ENCODE measurements at regions not wholly inside any gene's neighbourhood (a gene's known extent, or its start where the extent isn't known, plus 50 kb on each side); places are given as distances from the start of the nearest gene placed in this dataset.

GRCh38 chr6:142676027-142676443, 268.9 kb downstream of the HIVEP2 start:
- H3K27me3 ChIP-seq = no peaks in the 10 kb centered on the region
- no peaks in the 10 kb centered on the region for H3K9me3 ChIP-seq (ENCODE audit: low read depth)
- TF ChIP-seq, protein P1, sequence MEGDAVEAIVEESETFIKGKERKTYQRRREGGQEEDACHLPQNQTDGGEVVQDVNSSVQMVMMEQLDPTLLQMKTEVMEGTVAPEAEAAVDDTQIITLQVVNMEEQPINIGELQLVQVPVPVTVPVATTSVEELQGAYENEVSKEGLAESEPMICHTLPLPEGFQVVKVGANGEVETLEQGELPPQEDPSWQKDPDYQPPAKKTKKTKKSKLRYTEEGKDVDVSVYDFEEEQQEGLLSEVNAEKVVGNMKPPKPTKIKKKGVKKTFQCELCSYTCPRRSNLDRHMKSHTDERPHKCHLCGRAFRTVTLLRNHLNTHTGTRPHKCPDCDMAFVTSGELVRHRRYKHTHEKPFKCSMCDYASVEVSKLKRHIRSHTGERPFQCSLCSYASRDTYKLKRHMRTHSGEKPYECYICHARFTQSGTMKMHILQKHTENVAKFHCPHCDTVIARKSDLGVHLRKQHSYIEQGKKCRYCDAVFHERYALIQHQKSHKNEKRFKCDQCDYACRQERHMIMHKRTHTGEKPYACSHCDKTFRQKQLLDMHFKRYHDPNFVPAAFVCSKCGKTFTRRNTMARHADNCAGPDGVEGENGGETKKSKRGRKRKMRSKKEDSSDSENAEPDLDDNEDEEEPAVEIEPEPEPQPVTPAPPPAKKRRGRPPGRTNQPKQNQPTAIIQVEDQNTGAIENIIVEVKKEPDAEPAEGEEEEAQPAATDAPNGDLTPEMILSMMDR (IDR thresholded peaks at IDR 0.05; ENCODE audit: low read depth, low read length) = no peak
- H3K4me3 ChIP-seq = no peak overlapping the region
- no peak for DNase-seq (ENCODE audit: low read depth in 1 of 2, low spot score in 1 of 2)
- no peak overlapping the region for H3K27ac ChIP-seq
- no peaks in the 10 kb centered on the region for H3K36me3 ChIP-seq
- no peaks in the 10 kb centered on the region for H3K4me1 ChIP-seq (ENCODE audit: low read depth)

- H3K4me1 ChIP-seq (ENCODE audit: low read depth) = no peaks in the 10 kb centered on the region
- H3K4me3 ChIP-seq = no peak overlapping the region
- H3K36me3 ChIP-seq = no peaks in the 10 kb centered on the region
- no peak overlapping the region for H3K27ac ChIP-seq
- H3K9me3 ChIP-seq (ENCODE audit: low read depth) = no peaks in the 10 kb centered on the region
- no peak for DNase-seq (ENCODE audit: low read depth in 1 of 2, low spot score in 1 of 2)
- TF ChIP-seq, protein P1 (IDR thresholded peaks at IDR 0.05; ENCODE audit: low read depth, low read length) = no peak
- H3K27me3 ChIP-seq = no peaks in the 10 kb centered on the region
These were observed 268.3 kb downstream of the HIVEP2 start for GRCh38 chr6:142676647-142677192.

DNA sequence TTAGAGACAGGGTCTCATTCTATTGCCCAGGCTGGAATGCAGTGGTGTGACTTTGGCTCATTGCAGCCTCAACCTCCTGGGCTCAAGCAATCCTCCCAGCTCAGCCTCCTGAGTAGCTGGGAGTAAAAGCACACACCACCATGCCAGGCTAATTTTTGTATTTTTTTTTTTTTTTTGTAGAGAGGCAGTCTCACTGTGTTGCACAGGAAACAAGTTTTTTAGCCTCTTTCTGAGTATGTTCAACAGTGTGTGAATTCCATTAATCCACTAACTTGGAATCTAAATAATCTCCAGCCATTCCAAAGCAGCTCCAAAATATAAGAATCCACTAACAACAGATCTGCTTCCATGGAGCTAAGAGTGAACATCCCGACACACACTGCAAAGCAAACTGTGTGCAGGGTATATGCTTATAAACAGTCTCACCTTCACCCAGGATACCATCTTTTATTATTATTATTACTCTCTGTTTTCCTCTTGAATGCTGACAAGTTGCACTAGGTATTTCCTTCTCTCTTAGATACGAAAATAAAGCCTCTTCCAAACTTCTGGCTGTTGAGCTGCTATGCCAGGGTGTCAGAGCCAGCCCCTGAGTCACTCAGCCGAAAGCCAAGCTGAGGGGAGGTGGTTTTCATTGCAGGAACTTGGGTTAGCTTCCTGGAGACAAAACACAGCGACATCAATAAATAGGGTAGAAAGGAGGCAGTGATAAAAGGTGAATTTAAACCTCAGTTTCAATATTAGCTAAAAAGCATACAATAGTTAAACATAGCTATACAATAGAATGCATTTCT, 264.9 kb downstream of the HIVEP2 start:
- H3K27me3 ChIP-seq = no peaks in the 10 kb centered on the region
- DNase-seq (ENCODE audit: low read depth in 1 of 2, low spot score in 1 of 2) = peak in 1 of 2 donors; percentile 38
- TF ChIP-seq, protein P1 (IDR thresholded peaks at IDR 0.05; ENCODE audit: low read depth, low read length) = no peak
- no peak overlapping the region for H3K4me3 ChIP-seq
- H3K27ac ChIP-seq = no peak overlapping the region
- no peaks in the 10 kb centered on the region for H3K9me3 ChIP-seq (ENCODE audit: low read depth)
- no peaks in the 10 kb centered on the region for H3K4me1 ChIP-seq (ENCODE audit: low read depth)
- H3K36me3 ChIP-seq = no peaks in the 10 kb centered on the region

DNA sequence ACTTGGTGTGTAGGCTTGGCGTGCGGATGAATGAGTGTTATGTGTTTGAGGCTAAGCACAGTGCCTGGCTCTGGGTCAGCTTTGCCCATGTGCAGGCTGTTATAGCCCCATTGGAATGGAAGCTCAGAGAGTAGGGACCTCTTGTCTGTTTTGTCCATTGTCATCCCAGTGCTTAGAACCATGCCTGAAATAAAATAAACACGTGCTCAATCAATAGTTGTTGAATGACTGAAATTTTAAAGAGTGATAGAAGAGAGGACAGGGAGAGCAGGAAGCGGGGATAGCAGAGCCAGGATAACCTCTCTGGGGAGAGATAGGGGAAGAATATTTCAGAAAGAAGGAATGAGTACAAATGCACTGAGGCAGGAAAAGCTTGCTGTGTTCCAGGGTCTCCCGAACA, 263.9 kb downstream of the HIVEP2 start:
- Histone ChIP-seq H3K4me1 (ENCODE audit: low read depth) (no peaks in the 10 kb centered on the region), H3K9me3 (ENCODE audit: low read depth) (no peaks in the 10 kb centered on the region), H3K27me3 (no peaks in the 10 kb centered on the region), H3K27ac (no peak overlapping the region), H3K36me3 (no peaks in the 10 kb centered on the region), H3K4me3 (no peak overlapping the region)
- TF ChIP-seq, protein P1 (IDR thresholded peaks at IDR 0.05; ENCODE audit: low read depth, low read length) = no peak
- DNase-seq (ENCODE audit: low read depth in 1 of 2, low spot score in 1 of 2) = no peak

DNA sequence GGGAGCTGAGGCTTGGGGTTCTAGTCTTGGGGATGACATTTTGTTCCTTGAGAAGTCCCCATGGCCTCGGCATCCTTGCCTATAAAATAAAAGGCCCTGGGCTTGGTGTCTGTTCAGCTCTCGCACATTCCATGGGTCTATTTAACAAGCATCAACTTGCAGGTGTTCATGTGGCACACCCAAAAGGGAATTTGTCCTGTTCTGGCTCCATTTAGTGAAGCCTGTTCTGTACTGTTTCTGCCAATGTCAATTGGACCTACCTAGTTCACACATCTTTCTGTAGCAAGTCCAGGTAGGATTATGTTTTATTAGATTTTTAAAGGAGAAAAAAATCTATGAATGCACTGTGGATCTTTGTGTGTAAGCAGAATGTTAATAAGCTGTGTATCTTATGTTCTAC, 262.0 kb downstream of the HIVEP2 start:
- Histone ChIP-seq H3K4me3 (no peak overlapping the region), H3K27me3 (no peaks in the 10 kb centered on the region), H3K27ac (no peak overlapping the region), H3K36me3 (no peaks in the 10 kb centered on the region), H3K9me3 (ENCODE audit: low read depth) (no peaks in the 10 kb centered on the region), H3K4me1 (ENCODE audit: low read depth) (no peaks in the 10 kb centered on the region)
- no peak for DNase-seq (ENCODE audit: low read depth in 1 of 2, low spot score in 1 of 2)
- TF ChIP-seq, protein P1 (IDR thresholded peaks at IDR 0.05; ENCODE audit: low read depth, low read length) = no peak

All from cardiac muscle cell (in vitro differentiated cells and primary cell).